Progenitor cell of endocrine pancreas (in vitro differentiated cells): ENCODE measurements at regions not wholly inside any gene's neighbourhood (a gene's known extent, or its start where the extent isn't known, plus 50 kb on each side); places are given as distances from the start of the nearest gene placed in this dataset.
"Not testable (repeated sequence)": the region's sequence is repeated elsewhere in the genome, so short reads cannot be mapped to it uniquely, and the experiment has no call there.

Source experiments
- DNase-seq: peaks from one replicate; pipeline ENCODE4 v3.0.0; 2021; ENCODE audit warnings: low spot score; ENCODE audit not compliant: unreplicated experiment
- H3K27ac Mint-ChIP-seq: 2 replicates; pipeline ENCODE4 v1.8.0; 2021; ENCODE audit warnings: mild to moderate bottlenecking, moderate library complexity, mixed read lengths
- H3K27me3 Mint-ChIP-seq: 2 replicates; pipeline ENCODE4 v1.8.0; 2021; ENCODE audit warnings: mixed read lengths
- H3K36me3 Mint-ChIP-seq: 2 replicates; pipeline ENCODE4 v1.8.0; 2022; ENCODE audit warnings: mixed read lengths; ENCODE audit not compliant: insufficient read depth
- H3K4me1 Mint-ChIP-seq: 2 replicates; pipeline ENCODE4 v1.8.0; 2021; ENCODE audit warnings: low read depth, mixed read lengths
- H3K4me3 Mint-ChIP-seq: 2 replicates; pipeline ENCODE4 v1.8.0; 2021; ENCODE audit warnings: low read depth, mild to moderate bottlenecking, moderate library complexity, mixed read lengths
- H3K9me3 Mint-ChIP-seq: 2 replicates; pipeline ENCODE4 v1.8.0; 2021; ENCODE audit warnings: low read depth, mixed read lengths
- CTCF ChIP-seq: fragments of 200-600 bp; sonication (generic); IDR thresholded peaks from one replicate; pipeline ENCODE4 v1.5.0; 2021; ENCODE audit warnings: antibody characterized with exemption, mild to moderate bottlenecking; ENCODE audit not compliant: unreplicated experiment

GRCh38 chr5:108505608-108506007 is 123.7 kb upstream of the FBXL17 start:
- no peak for TF ChIP-seq CTCF
- Mint-ChIP-seq H3K27ac (no peak overlapping the region), H3K4me1 (no peaks in the 10 kb centered on the region), H3K4me3 (no peak overlapping the region), H3K36me3 (no peaks in the 10 kb centered on the region), H3K27me3 (peaks cover 1% of the 10 kb centered on the region), H3K9me3 (peaks cover 11% of the 10 kb centered on the region)
- DNase-seq = no peak

- H3K4me1 Mint-ChIP-seq = no peaks in the 10 kb centered on the region
- no peak overlapping the region for H3K4me3 Mint-ChIP-seq
These were observed 123.1 kb upstream of the FBXL17 start for GRCh38 chr5:108504974-108505373.

GRCh38 chr5:108503986-108504385 is 122.1 kb upstream of the FBXL17 start:
- Mint-ChIP-seq H3K36me3 (no peaks in the 10 kb centered on the region), H3K9me3 (peaks cover 18% of the 10 kb centered on the region), H3K27me3 (no peaks in the 10 kb centered on the region), H3K4me3 (no peak overlapping the region), H3K4me1 (no peaks in the 10 kb centered on the region), H3K27ac (no peak overlapping the region)
- DNase-seq = no peak
- no peak for TF ChIP-seq CTCF

More at GRCh38 chr5:108504974-108505373, 123.1 kb upstream of the FBXL17 start:
- H3K27me3 Mint-ChIP-seq = no peaks in the 10 kb centered on the region
- DNase-seq = no peak
- H3K36me3 Mint-ChIP-seq = no peaks in the 10 kb centered on the region
- H3K27ac Mint-ChIP-seq = no peak overlapping the region
- H3K9me3 Mint-ChIP-seq = peaks cover 11% of the 10 kb centered on the region
- no peak for TF ChIP-seq CTCF

DNA sequence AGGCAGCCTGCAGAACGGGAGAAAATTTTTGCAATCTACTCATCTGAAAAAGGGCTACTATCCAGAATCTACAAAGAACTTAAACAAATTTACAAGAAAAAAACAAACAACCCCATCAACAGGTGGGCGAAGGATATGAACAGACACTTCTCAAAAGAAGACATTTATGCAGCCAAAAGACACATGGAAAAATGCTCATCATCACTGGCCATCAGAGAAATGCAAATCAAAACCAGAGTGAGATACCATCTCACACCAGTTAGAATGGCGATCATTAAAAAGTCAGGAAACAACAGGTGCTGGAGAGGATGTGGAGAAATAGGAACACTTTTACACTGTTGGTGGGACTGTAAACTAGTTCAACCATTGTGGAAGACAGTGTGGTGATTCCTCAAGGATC is 113.7 kb upstream of the FBXL17 start:
- not testable (repeated sequence) for H3K4me3 Mint-ChIP-seq, H3K36me3 Mint-ChIP-seq, H3K27ac Mint-ChIP-seq, DNase-seq, H3K9me3 Mint-ChIP-seq, H3K27me3 Mint-ChIP-seq, H3K4me1 Mint-ChIP-seq

GRCh38 chr5:108487951-108488350 is 106.1 kb upstream of the FBXL17 start:
- H3K27ac Mint-ChIP-seq = no peak overlapping the region
- DNase-seq = no peak
- no peak for TF ChIP-seq CTCF
- H3K36me3 Mint-ChIP-seq = no peaks in the 10 kb centered on the region
- H3K4me3 Mint-ChIP-seq = no peak overlapping the region
- peaks cover 13% of the 10 kb centered on the region for H3K9me3 Mint-ChIP-seq
- H3K27me3 Mint-ChIP-seq = no peaks in the 10 kb centered on the region
- no peaks in the 10 kb centered on the region for H3K4me1 Mint-ChIP-seq

GRCh38 chr5:108484035-108484434 is 102.1 kb upstream of the FBXL17 start:
- Mint-ChIP-seq H3K27me3 (no peaks in the 10 kb centered on the region), H3K4me1 (no peaks in the 10 kb centered on the region), H3K9me3 (peaks cover 4% of the 10 kb centered on the region), H3K36me3 (no peaks in the 10 kb centered on the region), H3K27ac (no peak overlapping the region), H3K4me3 (no peak overlapping the region)
- DNase-seq = no peak
- TF ChIP-seq CTCF = no peak
